ENCODE measurements at regions not wholly inside any gene's neighbourhood (a gene's known extent, or its start where the extent isn't known, plus 50 kb on each side); places are given as distances from the start of the nearest gene placed in this dataset.

GRCh38 chr2:67948506-67948905 lies 114.3 kb downstream of the C1D start:
- no peaks in the 10 kb centered on the region for H3K4me1 ChIP-seq
- ChIA-PET CTCF (no interaction called here), POLR2A (no interaction called here)
- intact Hi-C loops (cut with micrococcal nuclease; ENCODE audit: unreplicated experiment), result no loop called here
- no peak for DNase-seq
- H3K27me3 Mint-ChIP-seq (ENCODE audit: insufficient read depth, unreplicated experiment), result peaks cover 4% of the 10 kb centered on the region
- H3K36me3 ChIP-seq (ENCODE audit: control insufficient read depth, insufficient read depth, low read length), result no peaks in the 10 kb centered on the region
- H3K4me3 Mint-ChIP-seq (ENCODE audit: unreplicated experiment), result no peak overlapping the region
- no peaks in the 10 kb centered on the region for H3K27me3 ChIP-seq (replicated peaks; ENCODE audit: control insufficient read depth, insufficient read depth, low read length)
- peaks cover 17% of the 10 kb centered on the region for H3K9me3 Mint-ChIP-seq (ENCODE audit: unreplicated experiment)
- H3K9me3 ChIP-seq, result peaks cover 4% of the 10 kb centered on the region; the same call in 1 of the 2 replicates
- no TSS peak for BruUV-seq (replicated peaks)
- TF ChIP-seq CTCF (IDR thresholded peaks at IDR 0.05; ENCODE audit: insufficient read depth in 1 of 2, low read depth in 1 of 2, low read length in 1 of 2, severe bottlenecking in 1 of 2, unreplicated experiment in 1 of 2), result no peak
- H3K4me1 Mint-ChIP-seq (ENCODE audit: low read depth, unreplicated experiment), result peaks cover 8% of the 10 kb centered on the region
- no peak overlapping the region for H3K4me3 ChIP-seq (ENCODE audit: low read depth, low read length)
- H3K36me3 Mint-ChIP-seq (ENCODE audit: insufficient read depth, unreplicated experiment), result no peaks in the 10 kb centered on the region
- H3K27ac Mint-ChIP-seq (ENCODE audit: unreplicated experiment), result no peak overlapping the region

- Histone ChIP-seq H3K4me3 (ENCODE audit: low read depth, low read length) (no peak overlapping the region), H3K9me3 (no peaks in the 10 kb centered on the region), H3K36me3 (ENCODE audit: control insufficient read depth, insufficient read depth, low read length) (no peaks in the 10 kb centered on the region), H3K4me1 (no peaks in the 10 kb centered on the region), H3K27me3 (replicated peaks; ENCODE audit: control insufficient read depth, insufficient read depth, low read length) (no peaks in the 10 kb centered on the region)
- Mint-ChIP-seq H3K4me1 (ENCODE audit: low read depth, unreplicated experiment) (peaks cover 8% of the 10 kb centered on the region), H3K9me3 (ENCODE audit: unreplicated experiment) (peaks cover 14% of the 10 kb centered on the region), H3K36me3 (ENCODE audit: insufficient read depth, unreplicated experiment) (no peaks in the 10 kb centered on the region), H3K27ac (ENCODE audit: unreplicated experiment) (no peak overlapping the region), H3K4me3 (ENCODE audit: unreplicated experiment) (no peak overlapping the region), H3K27me3 (ENCODE audit: insufficient read depth, unreplicated experiment) (peaks cover 4% of the 10 kb centered on the region)
- ChIA-PET POLR2A (no interaction called here), CTCF (no interaction called here)
- no peak for TF ChIP-seq CTCF (IDR thresholded peaks at IDR 0.05; ENCODE audit: insufficient read depth in 1 of 2, low read depth in 1 of 2, low read length in 1 of 2, severe bottlenecking in 1 of 2, unreplicated experiment in 1 of 2)
- BruUV-seq (replicated peaks), result no TSS peak
- DNase-seq, result no peak
- intact Hi-C loops (cut with micrococcal nuclease; ENCODE audit: unreplicated experiment), result no loop called here
These were observed 112.8 kb downstream of the C1D start for GRCh38 chr2:67950018-67950417.

GRCh38 chr2:67950919-67951318 lies 111.9 kb downstream of the C1D start:
- POLR2A ChIA-PET, result no interaction called here
- no peak for TF ChIP-seq CTCF (IDR thresholded peaks at IDR 0.05; ENCODE audit: insufficient read depth in 1 of 2, low read depth in 1 of 2, low read length in 1 of 2, severe bottlenecking in 1 of 2, unreplicated experiment in 1 of 2)
- Histone ChIP-seq H3K9me3 (no peaks in the 10 kb centered on the region), H3K36me3 (ENCODE audit: control insufficient read depth, insufficient read depth, low read length) (no peaks in the 10 kb centered on the region), H3K4me1 (no peaks in the 10 kb centered on the region), H3K27me3 (replicated peaks; ENCODE audit: control insufficient read depth, insufficient read depth, low read length) (no peaks in the 10 kb centered on the region), H3K4me3 (ENCODE audit: low read depth, low read length) (no peak overlapping the region)
- H3K4me3 Mint-ChIP-seq (ENCODE audit: unreplicated experiment), result no peak overlapping the region
- no peak overlapping the region for H3K27ac Mint-ChIP-seq (ENCODE audit: unreplicated experiment)
- intact Hi-C loops (cut with micrococcal nuclease; ENCODE audit: unreplicated experiment), result no loop called here
- no peak for DNase-seq
- no peaks in the 10 kb centered on the region for H3K36me3 Mint-ChIP-seq (ENCODE audit: insufficient read depth, unreplicated experiment)
- peaks cover 8% of the 10 kb centered on the region for H3K4me1 Mint-ChIP-seq (ENCODE audit: low read depth, unreplicated experiment)
- peaks cover 4% of the 10 kb centered on the region for H3K27me3 Mint-ChIP-seq (ENCODE audit: insufficient read depth, unreplicated experiment)
- H3K9me3 Mint-ChIP-seq (ENCODE audit: unreplicated experiment), result peaks cover 14% of the 10 kb centered on the region
- CTCF ChIA-PET, result no interaction called here
- no TSS peak for BruUV-seq (replicated peaks)
